ENCODE measurements at regions not wholly inside any gene's neighbourhood (a gene's known extent, or its start where the extent isn't known, plus 50 kb on each side); places are given as distances from the start of the nearest gene placed in this dataset.

DNA sequence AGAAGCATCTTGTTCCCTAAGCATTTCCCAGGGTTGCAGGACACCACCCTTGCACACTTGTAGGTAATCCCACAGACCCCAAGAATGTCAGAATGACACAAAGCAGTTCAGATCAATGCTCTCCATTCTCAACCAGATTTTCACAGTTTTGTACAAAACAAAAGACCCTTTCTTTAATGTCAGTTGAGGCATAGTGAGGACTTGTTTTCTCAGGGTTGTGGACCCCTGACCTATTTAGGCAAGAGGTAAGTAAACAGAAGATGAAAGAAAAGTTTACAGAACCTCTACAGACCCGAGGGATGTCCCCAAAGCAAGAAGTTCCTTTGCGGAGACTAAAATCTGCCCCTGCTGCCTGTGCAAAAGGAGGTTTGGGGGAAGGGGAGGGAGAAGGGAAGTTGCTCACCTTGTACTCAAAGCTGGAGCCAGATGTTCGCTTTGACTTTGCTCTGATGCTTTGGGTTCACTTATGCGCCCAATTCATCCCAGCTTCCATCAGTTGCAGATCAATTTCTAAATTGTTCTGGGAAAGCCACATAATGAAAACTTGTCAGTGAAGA lies 635.4 kb downstream of the EPHA4 start:
- TF ChIP-seq POLR2A (IDR thresholded peaks at IDR 0.05; ENCODE audit: low read depth, low read length): no peak
- no peak for TF ChIP-seq PAX5 (IDR thresholded peaks at IDR 0.05; ENCODE audit: insufficient read depth, low read length, severe bottlenecking)
- TF ChIP-seq POLR2AphosphoS5 (IDR thresholded peaks at IDR 0.05; ENCODE audit: low read depth, low read length): no peak
- no peak for TF ChIP-seq TAF1 (IDR thresholded peaks at IDR 0.05; ENCODE audit: low read depth, low read length)
- TF ChIP-seq SPI1 (IDR thresholded peaks at IDR 0.05; ENCODE audit: low read depth, low read length): no peak
